Posterior cingulate gyrus (tissue), 11 donors: ENCODE measurements at regions not wholly inside any gene's neighbourhood (a gene's known extent, or its start where the extent isn't known, plus 50 kb on each side); places are given as distances from the start of the nearest gene placed in this dataset.
"Not testable (repeated sequence)": the region's sequence is repeated elsewhere in the genome, so short reads cannot be mapped to it uniquely, and the experiment has no call there.

ENCODE experiments used
- DNase-seq, 10 donors: peaks; one replicate each; pipeline versions ENCODE4 v3.0.0 to v3.0.0-alpha.2; 2020 to 2021; ENCODE audit warnings: mixed read lengths in 3 of 10
- intact Hi-C: fragments of 100-400 bp; cut with DNase I; formaldehyde crosslinking; loops from one replicate; pipeline ENCODE4 v1.15.1; 2023

- intact Hi-C loops = not testable (repeated sequence)
- DNase-seq = peak in 1 of 10 donors; percentile 41
Measured at GRCh38 chr5:51250957-51251356, 132.3 kb upstream of the ISL1 start.

DNA sequence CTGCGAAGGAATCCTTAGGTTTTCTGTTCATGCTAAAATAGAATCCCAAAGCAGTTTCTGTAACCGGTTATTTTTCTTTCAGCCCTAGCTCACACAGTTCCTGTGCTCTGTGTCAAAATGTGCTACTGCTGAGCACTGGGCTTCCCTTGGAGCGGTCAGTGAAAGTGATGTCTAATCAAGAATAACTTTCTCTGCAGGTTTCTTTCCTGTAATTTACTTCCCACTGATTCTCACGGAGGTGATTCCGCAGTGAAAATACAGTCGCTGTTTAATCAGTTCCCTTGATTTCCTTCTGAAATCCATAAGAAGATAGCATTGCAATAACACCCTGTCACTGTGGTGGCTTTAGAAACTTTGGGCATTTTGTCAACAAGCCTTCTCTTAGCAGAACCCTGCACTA, 112.0 kb upstream of the ISL1 start:
- intact Hi-C loops = no loop called here
- DNase-seq = no peak

DNA sequence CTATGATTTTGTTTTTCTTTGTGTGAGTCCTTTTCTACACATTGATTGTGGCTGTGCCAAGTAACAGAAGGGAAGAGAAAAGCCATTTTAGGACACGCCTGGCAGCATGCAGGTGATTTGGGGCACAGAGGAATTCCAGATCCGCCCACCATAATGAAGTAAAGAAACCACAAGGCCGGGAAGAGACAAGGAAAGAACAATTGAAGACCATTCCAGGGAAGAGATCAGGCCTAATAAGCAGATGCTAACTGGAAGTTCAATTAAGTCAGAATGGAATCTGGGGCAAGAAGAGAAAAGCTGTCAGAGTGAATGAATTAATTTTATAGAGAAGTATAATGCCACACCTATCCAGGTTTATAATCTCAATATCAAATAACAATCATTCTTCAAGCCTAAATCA, 110.2 kb upstream of the ISL1 start:
- DNase-seq = no peak
- intact Hi-C loops = no loop called here

DNA sequence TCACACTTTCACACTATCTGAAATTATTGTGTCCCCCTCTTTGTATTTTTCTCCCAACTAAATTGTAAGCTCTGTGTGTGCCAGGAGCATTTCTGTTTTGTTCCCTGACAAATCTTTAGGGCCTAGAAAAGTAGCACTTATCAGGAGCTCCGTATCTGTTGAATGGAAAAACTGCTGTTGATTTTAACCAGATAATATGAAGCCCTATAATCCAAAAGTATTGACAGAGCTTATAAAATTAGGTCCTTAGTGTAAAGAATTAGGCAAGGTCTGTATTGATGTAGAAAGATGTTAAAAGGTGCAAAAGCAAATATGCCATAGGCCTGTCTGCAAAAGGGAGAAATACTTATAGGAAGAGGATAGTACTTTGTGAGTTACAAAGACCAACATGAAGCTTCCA, 109.4 kb upstream of the ISL1 start:
- intact Hi-C loops = no loop called here
- no peak for DNase-seq

GRCh38 chr5:51275428-51275827, 107.8 kb upstream of the ISL1 start:
- intact Hi-C loops = no loop called here
- DNase-seq = peak in 1 of 10 donors; percentile 57

- no peak for DNase-seq
- intact Hi-C loops = no loop called here
Measured at GRCh38 chr5:51276250-51276649, 107.0 kb upstream of the ISL1 start.

GRCh38 chr5:51278539-51278938, 104.7 kb upstream of the ISL1 start:
- no peak for DNase-seq
- intact Hi-C loops = no loop called here

DNA sequence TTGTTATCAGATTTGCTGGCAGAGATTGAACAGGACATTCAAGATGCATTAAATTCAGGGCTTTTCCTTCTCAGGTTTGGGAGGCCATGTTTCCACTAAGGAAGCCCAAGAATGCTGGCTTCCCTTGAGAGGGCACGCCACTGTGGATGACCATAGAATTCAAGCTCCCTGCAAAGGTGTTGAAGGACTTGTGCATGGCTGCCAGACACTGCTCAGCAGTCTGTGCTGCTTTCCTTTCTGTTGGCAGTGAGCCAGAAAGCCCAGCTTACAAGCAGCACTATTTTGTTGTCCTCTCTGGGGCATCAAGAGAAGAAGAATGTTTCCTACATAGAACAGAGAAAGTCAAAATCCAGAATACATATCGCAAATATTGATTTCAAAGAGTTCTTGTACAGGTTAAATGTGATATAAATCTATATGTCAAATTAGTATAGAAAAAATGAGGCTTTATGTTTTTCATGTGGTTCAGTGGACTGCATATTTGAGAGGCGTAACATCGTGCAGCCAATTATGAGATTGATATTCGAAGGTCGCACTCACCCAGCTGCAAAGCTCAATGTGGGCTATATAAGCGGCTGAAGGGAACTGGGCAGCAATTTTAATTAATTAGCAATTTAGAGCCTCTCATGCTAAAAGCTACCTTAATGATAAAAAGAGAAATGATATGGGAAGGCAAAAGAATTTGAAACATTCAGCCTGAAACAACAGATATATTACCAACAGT, 103.1 kb upstream of the ISL1 start:
- intact Hi-C loops = no loop called here
- peak in 1 of 10 donors; percentile 20 for DNase-seq

DNA sequence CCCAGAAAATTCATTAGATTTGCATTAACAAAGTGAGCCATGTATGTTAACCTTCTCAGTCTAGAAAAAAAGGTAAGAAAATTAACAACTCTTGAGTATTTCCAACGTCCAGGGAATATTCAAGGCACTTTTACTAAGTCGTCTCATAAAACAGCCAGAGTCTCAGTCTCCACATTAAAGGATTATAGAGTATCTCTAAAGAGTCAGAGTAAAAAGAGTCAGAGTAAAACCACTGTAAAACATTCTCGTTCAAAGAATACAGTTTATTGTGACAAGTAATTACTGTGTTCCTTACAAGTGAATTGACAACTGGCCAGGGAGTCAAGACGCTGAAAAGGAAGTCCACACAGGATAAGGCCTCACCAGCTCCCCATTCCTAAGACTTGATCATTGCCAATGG, 97.2 kb upstream of the ISL1 start:
- intact Hi-C loops = no loop called here
- no peak for DNase-seq

DNA sequence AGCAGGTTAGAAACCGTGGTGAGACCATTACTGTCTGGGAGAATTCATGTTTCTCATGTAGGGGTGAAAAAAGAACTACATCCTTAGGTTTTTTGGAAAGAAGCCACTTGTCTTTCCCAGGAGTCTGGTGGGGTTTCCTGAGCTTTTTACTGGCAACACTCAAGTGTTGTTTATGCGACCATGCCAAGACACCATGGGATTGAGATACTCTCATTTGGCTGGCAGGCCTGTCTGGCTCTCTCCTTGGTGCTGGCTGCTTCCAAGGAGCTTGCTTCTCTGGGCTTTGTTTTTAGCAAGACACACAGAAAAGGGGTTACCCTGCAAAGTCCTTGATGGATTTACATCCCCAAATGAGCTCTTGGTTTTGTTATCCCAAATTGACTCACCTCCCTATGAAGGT, 80.9 kb upstream of the ISL1 start:
- no peak for DNase-seq
- intact Hi-C loops = no loop called here

GRCh38 chr5:51326844-51327243, 56.4 kb upstream of the ISL1 start:
- intact Hi-C loops = no loop called here
- no peak for DNase-seq
